Peyer's patch (tissue), 4 donors: ENCODE measurements at regions not wholly inside any gene's neighbourhood (a gene's known extent, or its start where the extent isn't known, plus 50 kb on each side); places are given as distances from the start of the nearest gene placed in this dataset.

Experiments used
- DNase-seq, 3 donors: peaks; one replicate each; pipeline ENCODE4 v3.0.0-alpha.2; 2017 to 2019
- H3K27ac ChIP-seq, 4 donors: fragments of 200-600 bp; sonication (generic); one replicate each; pipeline ENCODE4 v1.5.1; 2016 to 2019
- H3K27me3 ChIP-seq, 2 donors: fragments of 200-600 bp; sonication (generic); one replicate each; pipeline ENCODE4 v1.5.1; 2019
- H3K36me3 ChIP-seq, 3 donors: fragments of 200-600 bp; sonication (generic); one replicate each; pipeline ENCODE4 v1.5.1; 2016 to 2019
- H3K4me1 ChIP-seq, 4 donors: fragments of 200-600 bp; sonication (generic); one replicate each; pipeline ENCODE4 v1.5.1; 2016 to 2019
- H3K4me3 ChIP-seq, 4 donors: fragments of 200-600 bp; sonication (generic); 1 replicate in 3 of 4; 2 replicates in 1 of 4; pipeline ENCODE4 v1.5.1; 2016 to 2019; ENCODE audit warnings: mild to moderate bottlenecking in 1 of 4
- H3K9me3 ChIP-seq, 4 donors: fragments of 200-600 bp; sonication (generic); one replicate each; pipeline ENCODE4 v1.5.1; 2016 to 2019; ENCODE audit warnings: mild to moderate bottlenecking in 1 of 4
- POLR2A ChIP-seq, 2 donors: fragments of 450-650 bp; IDR thresholded peaks; one replicate each; pipeline ENCODE4 v1.5.1; 2017; ENCODE audit warnings: antibody characterized with exemption in 2 of 2, mild to moderate bottlenecking in 2 of 2, moderate library complexity in 2 of 2
- TF ChIP-seq, protein P1 (sequence below), 6 experiments: fragments of 450-650 bp in 4 of 6; fragments of 200-600 bp in 2 of 6; sonication (generic) in 1 of 6; IDR thresholded peaks; one replicate each; pipeline ENCODE4 v1.5.1; 2017 to 2019; ENCODE audit warnings: antibody characterized with exemption in 6 of 6, mild to moderate bottlenecking in 3 of 6, moderate library complexity in 1 of 6

DNA sequence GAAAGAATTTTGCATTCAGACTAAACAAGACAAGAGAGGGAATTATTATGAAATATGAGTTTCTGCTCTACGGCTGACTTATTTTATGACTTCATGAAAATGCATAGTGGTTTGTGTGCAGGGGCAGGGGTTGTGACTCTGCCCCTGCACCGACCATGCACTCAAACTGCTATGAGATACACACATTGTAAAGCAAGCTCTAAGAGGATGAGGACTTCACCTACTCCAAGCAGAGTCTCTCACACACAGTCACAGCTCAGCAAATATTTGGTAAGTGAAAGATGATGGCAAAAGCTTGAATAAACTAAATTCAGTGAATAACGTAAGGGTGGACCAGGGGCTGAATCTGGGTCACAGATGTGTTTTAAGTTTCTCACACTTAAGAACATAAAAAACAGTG lies 542.9 kb downstream of the PRELID2 start:
- no peak overlapping the region for H3K4me3 ChIP-seq
- H3K4me1 ChIP-seq: no peaks in the 10 kb centered on the region
- no peaks in the 10 kb centered on the region for H3K27me3 ChIP-seq
- no peaks in the 10 kb centered on the region for H3K36me3 ChIP-seq
- H3K9me3 ChIP-seq: no peaks in the 10 kb centered on the region
- TF ChIP-seq, protein P1, sequence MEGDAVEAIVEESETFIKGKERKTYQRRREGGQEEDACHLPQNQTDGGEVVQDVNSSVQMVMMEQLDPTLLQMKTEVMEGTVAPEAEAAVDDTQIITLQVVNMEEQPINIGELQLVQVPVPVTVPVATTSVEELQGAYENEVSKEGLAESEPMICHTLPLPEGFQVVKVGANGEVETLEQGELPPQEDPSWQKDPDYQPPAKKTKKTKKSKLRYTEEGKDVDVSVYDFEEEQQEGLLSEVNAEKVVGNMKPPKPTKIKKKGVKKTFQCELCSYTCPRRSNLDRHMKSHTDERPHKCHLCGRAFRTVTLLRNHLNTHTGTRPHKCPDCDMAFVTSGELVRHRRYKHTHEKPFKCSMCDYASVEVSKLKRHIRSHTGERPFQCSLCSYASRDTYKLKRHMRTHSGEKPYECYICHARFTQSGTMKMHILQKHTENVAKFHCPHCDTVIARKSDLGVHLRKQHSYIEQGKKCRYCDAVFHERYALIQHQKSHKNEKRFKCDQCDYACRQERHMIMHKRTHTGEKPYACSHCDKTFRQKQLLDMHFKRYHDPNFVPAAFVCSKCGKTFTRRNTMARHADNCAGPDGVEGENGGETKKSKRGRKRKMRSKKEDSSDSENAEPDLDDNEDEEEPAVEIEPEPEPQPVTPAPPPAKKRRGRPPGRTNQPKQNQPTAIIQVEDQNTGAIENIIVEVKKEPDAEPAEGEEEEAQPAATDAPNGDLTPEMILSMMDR (IDR thresholded peaks at IDR 0.05): no peak
- no peak for TF ChIP-seq POLR2A (IDR thresholded peaks at IDR 0.05)
- no peak overlapping the region for H3K27ac ChIP-seq
- no peak for DNase-seq

DNA sequence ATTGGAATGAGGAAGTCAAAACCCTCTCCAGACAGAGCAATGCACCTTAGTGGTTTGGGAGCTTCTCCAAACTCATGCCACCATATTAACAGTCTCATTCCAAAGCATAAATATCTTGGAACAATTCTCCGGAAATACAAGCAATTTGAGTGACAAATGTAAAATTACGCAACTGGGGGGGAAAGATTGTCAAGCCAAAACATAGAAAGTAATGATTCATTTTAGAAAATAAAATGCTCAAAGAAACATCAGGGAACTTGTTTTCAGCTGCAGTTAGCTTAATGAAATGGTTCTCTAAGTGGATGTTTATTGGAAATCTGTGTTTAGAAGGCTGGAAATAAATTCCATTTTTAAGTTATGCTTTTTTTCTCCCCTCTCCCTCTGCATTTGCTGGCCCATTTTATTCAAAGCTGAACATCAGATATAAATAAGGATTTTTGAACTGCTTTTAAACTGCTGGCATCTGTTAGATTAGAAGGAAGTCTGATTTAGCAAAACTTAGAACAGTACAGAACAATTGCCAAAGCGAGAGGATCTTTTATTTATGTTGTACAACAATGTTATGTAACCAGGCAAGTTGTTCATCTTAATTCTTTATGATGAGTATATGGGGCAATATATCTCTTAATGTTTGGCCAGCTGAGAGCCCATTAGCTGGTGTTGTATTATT lies 551.9 kb downstream of the PRELID2 start:
- no peak for DNase-seq
- H3K4me3 ChIP-seq: no peak overlapping the region
- no peaks in the 10 kb centered on the region for H3K27me3 ChIP-seq
- TF ChIP-seq POLR2A (IDR thresholded peaks at IDR 0.05): no peak
- no peaks in the 10 kb centered on the region for H3K9me3 ChIP-seq
- no peaks in the 10 kb centered on the region for H3K36me3 ChIP-seq
- no peaks in the 10 kb centered on the region for H3K4me1 ChIP-seq
- H3K27ac ChIP-seq: no peak overlapping the region

DNA sequence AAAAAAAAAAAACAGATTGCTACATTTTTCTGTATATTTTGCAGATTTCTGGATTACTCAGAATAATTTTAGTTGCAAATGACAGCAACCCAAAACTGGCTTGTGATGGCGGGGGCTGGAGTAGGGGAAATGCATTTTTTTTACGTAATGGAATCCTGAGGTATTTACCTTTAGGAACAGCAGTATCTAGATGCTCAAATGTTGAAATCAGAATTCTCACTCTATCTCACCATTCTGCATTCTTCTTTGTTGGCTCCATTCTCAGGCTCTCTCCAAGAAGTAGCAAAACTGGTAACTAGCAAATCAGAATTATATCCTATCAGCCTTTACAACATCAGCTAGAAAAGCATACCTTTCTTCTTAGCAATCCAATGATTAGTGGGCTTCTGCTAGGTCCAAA lies 554.3 kb downstream of the PRELID2 start:
- Histone ChIP-seq H3K4me1 (no peaks in the 10 kb centered on the region), H3K4me3 (no peak overlapping the region), H3K9me3 (no peaks in the 10 kb centered on the region), H3K36me3 (no peaks in the 10 kb centered on the region), H3K27me3 (no peaks in the 10 kb centered on the region), H3K27ac (no peak overlapping the region)
- DNase-seq: no peak
- TF ChIP-seq POLR2A (IDR thresholded peaks at IDR 0.05): no peak
- TF ChIP-seq, protein P1 (IDR thresholded peaks at IDR 0.05): no peak

DNA sequence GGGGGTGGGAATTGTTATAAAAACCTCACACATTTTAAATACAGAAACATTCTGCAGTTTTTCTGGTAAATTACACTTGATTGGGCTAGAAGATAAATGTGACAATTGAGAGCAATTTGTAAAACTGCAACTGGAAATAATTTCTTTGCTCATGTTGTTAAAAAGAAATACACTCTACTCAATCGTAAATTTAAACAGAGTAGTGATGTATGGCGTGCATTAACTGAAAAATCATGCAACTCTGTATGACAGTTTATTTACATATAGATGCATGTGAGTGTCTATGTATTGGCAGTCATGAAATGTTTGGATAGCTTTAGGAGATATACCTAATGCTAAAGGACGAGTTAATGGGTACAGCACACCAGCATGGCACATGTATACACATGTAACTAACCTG lies 554.9 kb downstream of the PRELID2 start:
- no peaks in the 10 kb centered on the region for H3K4me1 ChIP-seq
- TF ChIP-seq, protein P1 (IDR thresholded peaks at IDR 0.05): no peak
- no peak for TF ChIP-seq POLR2A (IDR thresholded peaks at IDR 0.05)
- no peak overlapping the region for H3K4me3 ChIP-seq
- H3K27ac ChIP-seq: no peak overlapping the region
- no peaks in the 10 kb centered on the region for H3K36me3 ChIP-seq
- no peaks in the 10 kb centered on the region for H3K27me3 ChIP-seq
- no peaks in the 10 kb centered on the region for H3K9me3 ChIP-seq
- DNase-seq: no peak

DNA sequence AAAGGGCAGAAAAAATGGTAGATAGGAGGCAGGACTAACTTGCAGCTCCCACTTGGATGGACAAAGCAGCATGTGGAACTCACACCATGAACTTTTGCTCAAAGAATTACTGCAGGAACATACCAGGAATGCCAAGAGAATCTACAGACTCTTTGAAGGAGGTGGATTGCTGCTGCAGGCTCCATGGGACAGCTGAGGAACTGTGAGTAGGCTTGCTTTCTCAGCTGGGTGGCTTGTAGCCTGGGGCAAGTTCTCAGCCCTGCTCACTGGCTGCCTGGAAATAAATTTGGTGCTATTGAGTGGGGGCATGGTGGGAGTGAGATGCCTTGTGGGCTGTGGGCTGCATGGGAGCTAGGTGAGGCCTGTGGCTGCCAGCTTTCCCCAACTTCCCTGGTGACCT lies 574.5 kb downstream of the PRELID2 start:
- Histone ChIP-seq H3K27me3 (no peaks in the 10 kb centered on the region), H3K4me3 (no peak overlapping the region), H3K9me3 (no peaks in the 10 kb centered on the region), H3K36me3 (no peaks in the 10 kb centered on the region), H3K4me1 (no peaks in the 10 kb centered on the region), H3K27ac (no peak overlapping the region)
- TF ChIP-seq POLR2A (IDR thresholded peaks at IDR 0.05): no peak
- TF ChIP-seq, protein P1 (IDR thresholded peaks at IDR 0.05): no peak
- no peak for DNase-seq

DNA sequence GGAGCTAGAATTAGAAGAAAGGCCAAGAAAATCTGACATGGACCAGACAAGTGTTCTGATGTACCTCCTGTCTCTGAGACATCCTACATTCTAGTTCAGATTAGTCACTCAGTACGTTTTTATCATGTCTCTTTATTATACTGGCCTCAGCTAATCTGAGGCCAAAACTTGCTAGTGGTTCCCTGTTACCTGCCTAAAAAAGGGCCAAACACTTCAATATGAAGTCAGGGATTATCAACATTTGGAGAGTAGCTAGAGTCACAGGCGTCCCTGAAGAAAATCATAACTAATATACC lies 587.4 kb downstream of the PRELID2 start:
- no peak for TF ChIP-seq POLR2A (IDR thresholded peaks at IDR 0.05)
- TF ChIP-seq, protein P1 (IDR thresholded peaks at IDR 0.05): no peak
- H3K4me3 ChIP-seq: no peak overlapping the region
- H3K9me3 ChIP-seq: no peaks in the 10 kb centered on the region
- no peaks in the 10 kb centered on the region for H3K36me3 ChIP-seq
- DNase-seq: no peak
- no peaks in the 10 kb centered on the region for H3K4me1 ChIP-seq
- H3K27me3 ChIP-seq: no peaks in the 10 kb centered on the region
- H3K27ac ChIP-seq: no peak overlapping the region
